T follicular helper cell (primary cell): ENCODE measurements at regions not wholly inside any gene's neighbourhood (a gene's known extent, or its start where the extent isn't known, plus 50 kb on each side); places are given as distances from the start of the nearest gene placed in this dataset.

Source experiments
- DNase-seq: peaks from one replicate; pipeline ENCODE4 v3.0.0-alpha.2; 2020; ENCODE audit warnings: low read depth

DNA sequence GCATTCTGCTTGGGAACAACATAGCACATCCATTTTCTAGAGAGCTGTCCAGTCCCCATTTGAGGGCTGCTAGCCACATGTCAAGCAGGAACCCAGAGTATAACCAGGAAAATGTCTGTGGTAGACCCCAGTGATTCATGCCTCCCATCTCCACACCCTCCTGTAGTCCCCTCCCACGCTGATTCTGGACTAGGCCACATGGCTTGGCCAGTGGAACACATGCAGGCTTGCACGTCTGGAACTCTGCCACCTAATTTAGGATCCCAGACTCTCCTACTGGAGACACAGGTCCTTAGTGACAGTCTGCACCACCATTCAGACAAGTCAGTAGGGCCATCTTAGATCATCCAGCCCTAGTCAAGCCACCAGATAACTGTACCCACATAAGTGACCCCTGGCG lies 149.8 kb downstream of the ZIC5 start:
- no peak for DNase-seq

DNA sequence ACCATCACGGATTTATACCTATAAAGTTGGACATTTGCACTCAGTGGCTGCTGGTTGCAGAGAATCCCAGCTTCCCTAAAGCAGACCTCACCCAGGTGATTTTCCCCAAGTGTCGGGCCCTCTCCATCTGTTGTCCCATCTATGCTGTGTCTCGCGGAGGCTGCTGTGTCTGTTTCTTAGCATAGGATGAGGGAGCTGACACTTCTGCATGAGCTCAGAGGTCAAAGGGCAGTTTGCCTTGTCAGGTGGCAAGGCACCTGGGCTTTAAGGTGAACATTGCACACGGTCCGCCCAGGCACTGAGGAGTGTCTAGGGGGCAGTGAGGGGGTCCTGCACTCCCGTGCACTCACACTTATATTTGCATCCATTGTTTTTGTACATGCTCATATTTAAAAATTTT lies 151.6 kb downstream of the ZIC5 start:
- DNase-seq, result no peak

GRCh38 chr13:99816321-99816720 lies 155.2 kb downstream of the ZIC5 start:
- DNase-seq, result no peak

DNA sequence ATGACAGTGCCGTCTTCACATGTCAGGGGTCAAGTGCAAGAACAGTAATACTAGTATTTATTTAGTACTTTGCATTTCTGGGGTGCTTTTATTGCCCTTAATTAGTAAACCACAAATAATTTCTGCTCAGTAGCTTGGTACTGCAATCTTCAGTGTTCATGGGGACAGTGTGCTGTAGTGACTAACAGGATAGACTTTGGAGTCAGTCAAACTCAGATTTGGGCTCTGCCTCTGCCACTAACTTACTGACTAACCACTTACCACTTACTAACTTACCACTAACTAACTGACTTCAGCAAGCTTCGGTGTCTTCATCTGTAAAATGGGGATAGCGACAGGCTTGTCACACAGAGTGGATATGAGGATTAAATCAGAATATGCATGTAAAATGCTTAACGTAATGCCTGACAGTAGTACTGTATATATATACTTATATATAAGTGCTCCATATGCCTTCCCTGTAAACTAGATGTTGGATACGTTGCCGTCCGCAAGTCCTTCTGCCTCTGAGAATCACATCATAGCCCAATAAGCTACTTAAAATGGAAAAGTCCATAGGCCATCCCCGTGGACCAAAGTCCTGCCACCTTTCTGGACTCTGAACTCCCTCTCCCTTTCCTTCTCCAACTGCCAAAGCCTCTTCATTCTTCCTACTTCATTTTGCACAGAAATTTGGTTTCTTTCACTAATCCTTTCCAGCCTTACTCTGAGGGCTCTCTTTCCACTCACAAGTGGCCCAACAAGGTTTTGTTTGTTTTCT lies 158.1 kb downstream of the ZIC5 start:
- DNase-seq, result no peak

DNA sequence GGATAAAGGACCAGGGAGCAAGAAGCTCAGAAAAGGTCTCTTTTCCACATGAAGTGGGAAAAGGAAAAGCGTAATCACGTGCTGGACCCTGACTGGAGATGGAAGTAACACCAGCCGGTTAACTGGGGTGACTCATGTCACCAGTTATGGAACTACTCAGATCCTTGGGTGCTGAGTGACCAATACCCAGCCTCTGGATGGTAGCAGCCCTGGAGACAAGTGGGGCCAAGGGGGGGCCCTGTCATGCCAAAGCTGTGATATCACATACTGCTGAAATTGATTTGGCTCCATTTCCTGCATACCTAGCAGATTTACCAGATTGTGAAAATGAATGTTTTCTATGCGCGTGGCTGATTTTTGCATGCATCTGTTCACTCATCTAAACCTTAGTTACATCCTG lies 158.9 kb downstream of the ZIC5 start:
- DNase-seq, result no peak

GRCh38 chr13:99811067-99811700 lies 160.4 kb downstream of the ZIC5 start:
- no peak for DNase-seq

- no peak for DNase-seq
These were observed 161.6 kb downstream of the ZIC5 start for GRCh38 chr13:99809926-99810325.

GRCh38 chr13:99809496-99809895 lies 162.1 kb downstream of the ZIC5 start:
- no peak for DNase-seq

DNA sequence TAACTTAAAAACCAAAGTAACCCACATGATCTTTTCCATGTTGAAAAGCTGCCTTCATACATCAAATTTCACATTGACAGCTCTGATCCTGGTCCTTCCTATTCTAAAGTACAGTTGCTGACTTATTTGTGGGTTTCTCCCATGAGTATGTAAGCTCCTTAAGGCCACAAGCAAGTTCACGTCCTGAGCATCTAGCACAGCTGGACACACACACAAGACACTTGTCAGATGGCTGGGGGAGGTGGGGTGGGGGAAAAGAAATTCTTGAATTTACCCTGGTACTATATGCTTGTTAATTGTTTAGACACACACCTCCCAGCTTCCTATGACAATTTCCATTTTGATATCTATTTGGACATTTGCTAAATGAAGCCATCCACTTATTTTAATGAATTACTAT lies 162.8 kb downstream of the ZIC5 start:
- no peak for DNase-seq

DNA sequence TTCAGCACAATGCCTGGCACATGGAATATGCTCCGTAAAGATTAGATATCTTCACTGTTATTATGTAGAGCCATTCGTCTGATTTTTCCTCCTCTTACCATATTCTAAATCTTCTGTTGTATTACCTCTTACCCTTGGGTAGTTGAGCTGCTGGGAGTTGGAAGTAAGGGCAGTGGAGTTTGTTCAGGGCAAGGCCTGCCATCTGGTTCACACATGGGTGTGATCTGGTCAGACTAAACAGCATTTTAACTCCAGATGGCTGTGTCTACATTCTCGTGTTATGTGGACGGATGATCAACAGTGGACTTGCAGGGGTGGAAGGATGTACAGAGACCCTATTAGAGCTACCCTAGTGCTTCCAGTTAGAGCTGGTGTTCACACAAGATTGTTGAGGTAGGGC lies 164.9 kb downstream of the ZIC5 start:
- no peak for DNase-seq

DNA sequence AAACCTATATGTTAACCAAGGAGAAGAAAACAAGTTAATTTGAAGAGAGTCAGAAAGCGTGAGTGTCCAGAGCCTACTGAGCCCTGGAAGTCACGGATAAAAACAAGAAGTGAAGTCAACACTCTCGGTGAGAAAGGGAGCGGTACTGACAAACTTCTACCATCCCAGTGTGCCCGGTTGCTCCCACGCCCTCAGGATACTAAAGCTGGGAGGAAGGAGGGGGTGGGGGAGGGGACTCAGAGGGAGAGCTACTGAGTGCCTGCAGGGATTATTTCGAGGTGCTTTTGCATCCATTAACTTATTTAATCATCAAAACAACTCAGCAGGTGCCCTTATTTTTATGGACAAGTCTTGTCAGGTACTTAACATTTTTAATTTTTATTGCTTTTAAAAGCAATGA lies 166.2 kb downstream of the ZIC5 start:
- no peak for DNase-seq

GRCh38 chr13:99803141-99803540 lies 168.4 kb downstream of the ZIC5 start:
- no peak for DNase-seq

DNA sequence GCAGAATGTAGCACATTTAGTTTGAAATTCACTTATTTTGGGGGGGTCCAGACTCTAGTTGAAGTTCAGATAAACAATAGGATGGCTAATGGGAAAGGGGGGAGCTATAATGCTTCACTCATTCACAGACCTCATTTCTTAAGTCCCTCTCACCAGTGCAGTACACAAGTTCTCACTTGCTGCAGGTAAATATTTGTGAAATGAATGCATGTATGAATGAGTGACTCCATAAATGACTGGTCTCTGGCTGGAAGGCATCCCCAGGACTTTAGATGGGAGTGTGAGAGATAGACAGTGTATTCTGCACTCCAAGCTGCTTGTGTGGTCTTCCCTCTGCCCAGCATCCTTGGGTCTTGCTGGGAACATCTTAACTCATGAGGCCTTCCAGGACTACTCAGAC lies 169.2 kb downstream of the ZIC5 start:
- DNase-seq, result no peak

- no peak for DNase-seq
These were observed 170.6 kb downstream of the ZIC5 start for GRCh38 chr13:99800951-99801350.

DNA sequence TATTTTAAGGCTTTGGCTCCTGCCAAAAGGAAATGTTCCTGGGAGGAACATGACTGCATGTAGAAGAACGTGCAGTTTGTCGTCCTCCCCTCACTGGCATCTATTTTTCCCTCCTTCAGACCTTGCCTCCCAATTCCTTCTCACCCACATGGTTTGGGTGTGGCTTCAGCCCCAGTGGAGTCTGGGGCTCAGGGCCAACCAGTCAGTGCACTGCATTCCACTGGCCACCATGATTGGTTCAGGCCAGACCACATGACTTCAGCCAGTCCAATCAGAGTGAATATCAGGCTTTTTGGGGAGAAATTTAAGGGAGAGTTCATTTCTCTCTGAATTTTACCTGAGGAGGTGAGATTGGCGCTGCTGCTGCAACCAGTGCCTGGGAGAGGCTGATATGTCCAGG lies 171.6 kb downstream of the ZIC5 start:
- DNase-seq, result no peak

- DNase-seq, result no peak
These were observed 172.8 kb downstream of the ZIC5 start for GRCh38 chr13:99798756-99799155.

- DNase-seq, result no peak
These were observed 173.9 kb downstream of the ZIC5 start for GRCh38 chr13:99797691-99798090.

GRCh38 chr13:99796175-99796819 lies 175.3 kb downstream of the ZIC5 start:
- DNase-seq, result no peak

DNA sequence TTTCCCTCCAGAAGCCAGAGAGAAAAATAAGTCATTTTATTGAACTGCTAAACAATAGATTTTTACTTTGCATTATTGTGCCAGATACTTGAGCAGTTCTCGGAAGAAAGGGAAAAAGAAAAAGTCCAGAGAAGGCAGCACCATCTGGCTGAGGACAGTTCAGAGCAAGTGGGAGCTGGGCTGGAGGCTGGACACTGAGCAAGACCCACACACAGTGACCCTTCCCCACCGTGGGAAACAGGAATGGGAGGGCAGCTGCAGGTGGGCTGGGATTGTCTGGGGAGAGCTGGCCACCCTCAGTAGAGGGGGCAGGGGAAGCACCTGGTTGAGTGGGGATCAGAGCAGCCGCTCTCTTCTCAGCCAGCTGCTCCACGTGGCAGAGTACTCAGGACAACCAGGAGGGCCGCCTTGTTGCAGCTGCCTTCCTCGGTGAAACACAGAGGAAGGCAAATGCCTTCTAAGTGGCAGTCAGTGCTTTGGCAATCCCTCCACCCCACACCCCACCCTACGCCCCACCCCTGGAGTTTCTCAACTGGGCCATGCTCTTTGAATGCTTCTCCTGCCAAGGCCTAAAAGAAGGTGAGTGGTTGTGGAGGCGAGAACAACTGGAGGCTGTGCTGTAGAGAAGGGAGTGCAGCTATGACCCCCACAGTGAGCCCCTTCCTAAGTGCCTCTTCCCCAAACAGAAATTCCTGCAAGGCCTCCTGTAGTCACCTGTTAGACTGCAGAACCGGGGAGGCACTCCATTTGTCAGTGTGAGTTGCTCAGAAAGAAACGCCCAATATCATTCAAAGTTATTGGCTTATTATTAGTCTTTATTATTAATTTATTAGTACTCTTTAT lies 179.3 kb downstream of the ZIC5 start:
- DNase-seq, result no peak

DNA sequence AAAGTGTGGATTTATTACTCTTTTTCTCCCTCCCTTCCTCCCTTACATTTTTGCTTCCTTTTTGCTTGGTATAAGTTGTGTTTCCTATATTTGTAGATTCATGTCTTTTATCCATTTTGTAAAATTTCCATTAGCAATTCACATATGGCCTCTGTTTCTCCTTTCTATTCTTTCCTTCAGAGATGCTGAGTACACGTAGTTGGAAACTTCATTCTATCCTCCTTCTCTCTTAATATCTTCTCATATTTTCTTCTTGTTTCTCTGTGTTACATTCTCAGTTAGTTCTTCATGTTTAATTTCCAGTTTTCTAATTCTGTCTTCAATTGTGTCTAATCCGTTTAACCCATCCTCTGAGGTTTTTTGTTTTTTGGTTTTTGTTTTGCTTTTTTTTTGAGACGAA lies 188.9 kb downstream of the ZIC5 start:
- no peak for DNase-seq

DNA sequence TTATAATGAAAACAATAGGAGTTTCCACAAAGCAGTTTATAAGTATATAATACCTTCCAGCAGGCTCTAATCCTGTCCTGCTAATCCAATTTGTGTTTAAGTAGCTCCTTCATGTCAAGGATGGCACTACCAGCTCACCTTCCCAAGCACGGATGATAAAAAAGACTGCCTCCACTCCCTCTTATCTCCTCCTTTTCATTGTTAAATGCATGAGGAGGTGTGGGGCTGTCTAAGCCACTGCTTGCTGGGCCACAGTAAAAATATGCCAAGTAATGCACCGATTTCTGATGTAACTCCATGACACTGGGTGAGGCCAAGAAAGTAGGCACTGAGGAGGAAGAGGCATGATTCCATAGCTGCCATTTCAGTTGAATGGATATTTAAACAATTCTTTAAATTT lies 193.1 kb downstream of the ZIC5 start:
- no peak for DNase-seq

GRCh38 chr13:99777873-99778272 lies 193.7 kb downstream of the ZIC5 start:
- DNase-seq, result no peak

GRCh38 chr13:99774644-99775043 lies 196.9 kb downstream of the ZIC5 start:
- DNase-seq, result no peak
